SK-N-MC (cell line): ENCODE measurements at regions not wholly inside any gene's neighbourhood (a gene's known extent, or its start where the extent isn't known, plus 50 kb on each side); places are given as distances from the start of the nearest gene placed in this dataset.

Source experiments
- EZH2 ChIP-seq: fragments of 200-600 bp; sonication (generic); IDR thresholded peaks from one replicate; pipeline ENCODE4 v1.6.1; 2017; ENCODE audit warnings: antibody characterized with exemption
- POLR2AphosphoS5 ChIP-seq: IDR thresholded peaks from 2 replicates; pipeline ENCODE4 v1.6.1; 2012; ENCODE audit warnings: mild to moderate bottlenecking, low read depth, low read length, borderline replicate concordance

- TF ChIP-seq POLR2AphosphoS5 (no peak), EZH2 (no peak)
These were observed 95.0 kb upstream of the C7orf33 start for GRCh38 chr7:148495605-148496004.
